ENCODE measurements at regions not wholly inside any gene's neighbourhood (a gene's known extent, or its start where the extent isn't known, plus 50 kb on each side); places are given as distances from the start of the nearest gene placed in this dataset.

GRCh38 chr10:35946556-35946955 is 304.5 kb upstream of the FZD8 start:
- Histone ChIP-seq H3K9ac (ENCODE audit: low read length) (no peak overlapping the region), H3K27ac (ENCODE audit: low read length) (no peak overlapping the region), H3K27me3 (replicated peaks; ENCODE audit: insufficient read depth, low read length) (no peaks in the 10 kb centered on the region), H4K20me1 (ENCODE audit: insufficient read depth, low read length) (no peaks in the 10 kb centered on the region), H3K9me3 (replicated peaks; ENCODE audit: insufficient read depth, low read length) (no peaks in the 10 kb centered on the region), H3K36me3 (replicated peaks; ENCODE audit: insufficient read depth, low read length) (no peaks in the 10 kb centered on the region), H3K4me2 (ENCODE audit: low read depth, low read length) (no peak overlapping the region), H2AFZ (ENCODE audit: low read length) (no peak overlapping the region), H3K9me2 (replicated peaks; ENCODE audit: insufficient read depth, low read length) (no peaks in the 10 kb centered on the region), H3K79me2 (ENCODE audit: low read length) (no peaks in the 10 kb centered on the region), H3K4me3 (ENCODE audit: low read length) (no peak overlapping the region), H3F3A (ENCODE audit: insufficient read depth, low read length) (no peaks in the 10 kb centered on the region), H3K4me1 (ENCODE audit: low read length) (no peaks in the 10 kb centered on the region)
- no peak for TF ChIP-seq EZH2phosphoT487 (IDR thresholded peaks at IDR 0.05; ENCODE audit: low read length)
- no peak for TF ChIP-seq CTCF (IDR thresholded peaks at IDR 0.05; ENCODE audit: low read length)
- TF ChIP-seq EZH2 (optimal IDR thresholded peaks at IDR 0.05; ENCODE audit: low read depth, low read length) = no peak
- no peak for DNase-seq

GRCh38 chr10:35942057-35942456 is 300.0 kb upstream of the FZD8 start:
- H3K9ac ChIP-seq (ENCODE audit: low read length) = no peak overlapping the region
- H3K27ac ChIP-seq (ENCODE audit: low read length) = no peak overlapping the region
- no peak overlapping the region for H2AFZ ChIP-seq (ENCODE audit: low read length)
- no peaks in the 10 kb centered on the region for H3K27me3 ChIP-seq (replicated peaks; ENCODE audit: insufficient read depth, low read length)
- no peaks in the 10 kb centered on the region for H3K79me2 ChIP-seq (ENCODE audit: low read length)
- H3K4me3 ChIP-seq (ENCODE audit: low read length) = no peak overlapping the region
- H4K20me1 ChIP-seq (ENCODE audit: insufficient read depth, low read length) = no peaks in the 10 kb centered on the region
- H3K9me2 ChIP-seq (replicated peaks; ENCODE audit: insufficient read depth, low read length) = no peaks in the 10 kb centered on the region
- H3F3A ChIP-seq (ENCODE audit: insufficient read depth, low read length) = no peaks in the 10 kb centered on the region
- TF ChIP-seq CTCF (IDR thresholded peaks at IDR 0.05; ENCODE audit: low read length) = no peak
- TF ChIP-seq EZH2 (optimal IDR thresholded peaks at IDR 0.05; ENCODE audit: low read depth, low read length) = no peak
- no peak for TF ChIP-seq EZH2phosphoT487 (IDR thresholded peaks at IDR 0.05; ENCODE audit: low read length)
- no peak overlapping the region for H3K4me2 ChIP-seq (ENCODE audit: low read depth, low read length)
- H3K36me3 ChIP-seq (replicated peaks; ENCODE audit: insufficient read depth, low read length) = no peaks in the 10 kb centered on the region
- DNase-seq = no peak
- no peaks in the 10 kb centered on the region for H3K9me3 ChIP-seq (replicated peaks; ENCODE audit: insufficient read depth, low read length)
- H3K4me1 ChIP-seq (ENCODE audit: low read length) = no peaks in the 10 kb centered on the region

- no peak for DNase-seq
- Histone ChIP-seq H3K4me1 (ENCODE audit: low read length) (no peaks in the 10 kb centered on the region), H3K9me3 (replicated peaks; ENCODE audit: insufficient read depth, low read length) (no peaks in the 10 kb centered on the region), H3K9ac (ENCODE audit: low read length) (no peak overlapping the region), H3K4me3 (ENCODE audit: low read length) (no peak overlapping the region), H3K9me2 (replicated peaks; ENCODE audit: insufficient read depth, low read length) (no peaks in the 10 kb centered on the region), H3K79me2 (ENCODE audit: low read length) (no peaks in the 10 kb centered on the region), H3K27ac (ENCODE audit: low read length) (no peak overlapping the region), H2AFZ (ENCODE audit: low read length) (no peak overlapping the region), H3F3A (ENCODE audit: insufficient read depth, low read length) (no peaks in the 10 kb centered on the region), H3K36me3 (replicated peaks; ENCODE audit: insufficient read depth, low read length) (no peaks in the 10 kb centered on the region), H3K4me2 (ENCODE audit: low read depth, low read length) (no peak overlapping the region), H4K20me1 (ENCODE audit: insufficient read depth, low read length) (no peaks in the 10 kb centered on the region), H3K27me3 (replicated peaks; ENCODE audit: insufficient read depth, low read length) (no peaks in the 10 kb centered on the region)
- TF ChIP-seq EZH2 (optimal IDR thresholded peaks at IDR 0.05; ENCODE audit: low read depth, low read length) (no peak), CTCF (IDR thresholded peaks at IDR 0.05; ENCODE audit: low read length) (no peak), EZH2phosphoT487 (IDR thresholded peaks at IDR 0.05; ENCODE audit: low read length) (no peak)
These were observed 298.3 kb upstream of the FZD8 start for GRCh38 chr10:35940141-35941041.

Measured in MM.1S (cell line).